Astrocyte (in vitro differentiated cells and primary cell): ENCODE measurements at regions not wholly inside any gene's neighbourhood (a gene's known extent, or its start where the extent isn't known, plus 50 kb on each side); places are given as distances from the start of the nearest gene placed in this dataset.

Experiments
- EZH2 ChIP-seq: IDR thresholded peaks from 2 replicates; pipeline ENCODE4 v1.6.1; 2012; ENCODE audit warnings: mild to moderate bottlenecking, low read length, inconsistent platforms; ENCODE audit not compliant: insufficient read depth
- TF ChIP-seq, protein P1 (sequence below): IDR thresholded peaks from 2 replicates; pipeline ENCODE4 v1.5.1; 2011; ENCODE audit warnings: low read depth, mild to moderate bottlenecking, inconsistent platforms, low read length, moderate library complexity; ENCODE audit not compliant: insufficient read depth

- TF ChIP-seq, protein P1, sequence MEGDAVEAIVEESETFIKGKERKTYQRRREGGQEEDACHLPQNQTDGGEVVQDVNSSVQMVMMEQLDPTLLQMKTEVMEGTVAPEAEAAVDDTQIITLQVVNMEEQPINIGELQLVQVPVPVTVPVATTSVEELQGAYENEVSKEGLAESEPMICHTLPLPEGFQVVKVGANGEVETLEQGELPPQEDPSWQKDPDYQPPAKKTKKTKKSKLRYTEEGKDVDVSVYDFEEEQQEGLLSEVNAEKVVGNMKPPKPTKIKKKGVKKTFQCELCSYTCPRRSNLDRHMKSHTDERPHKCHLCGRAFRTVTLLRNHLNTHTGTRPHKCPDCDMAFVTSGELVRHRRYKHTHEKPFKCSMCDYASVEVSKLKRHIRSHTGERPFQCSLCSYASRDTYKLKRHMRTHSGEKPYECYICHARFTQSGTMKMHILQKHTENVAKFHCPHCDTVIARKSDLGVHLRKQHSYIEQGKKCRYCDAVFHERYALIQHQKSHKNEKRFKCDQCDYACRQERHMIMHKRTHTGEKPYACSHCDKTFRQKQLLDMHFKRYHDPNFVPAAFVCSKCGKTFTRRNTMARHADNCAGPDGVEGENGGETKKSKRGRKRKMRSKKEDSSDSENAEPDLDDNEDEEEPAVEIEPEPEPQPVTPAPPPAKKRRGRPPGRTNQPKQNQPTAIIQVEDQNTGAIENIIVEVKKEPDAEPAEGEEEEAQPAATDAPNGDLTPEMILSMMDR = no peak
- TF ChIP-seq EZH2 = no peak
Observed at GRCh38 chr10:44811072-44811471, 100.1 kb upstream of the TMEM72 start.
